ENCODE measurements at regions not wholly inside any gene's neighbourhood (a gene's known extent, or its start where the extent isn't known, plus 50 kb on each side); places are given as distances from the start of the nearest gene placed in this dataset.
"Not testable (repeated sequence)": the region's sequence is repeated elsewhere in the genome, so short reads cannot be mapped to it uniquely, and the experiment has no call there.

- not testable (repeated sequence) for TF ChIP-seq ESRRG (CRISPR knock-in tag; IDR thresholded peaks at IDR 0.05); SNAI2 (CRISPR knock-in tag; IDR thresholded peaks at IDR 0.05); ZNF565 (CRISPR knock-in tag; conservative IDR thresholded peaks at IDR 0.05; ENCODE audit: low read depth); GLIS3 (CRISPR knock-in tag; IDR thresholded peaks at IDR 0.05); ZFP3 (CRISPR knock-in tag; IDR thresholded peaks at IDR 0.05); PATZ1 (CRISPR knock-in tag; IDR thresholded peaks at IDR 0.05; ENCODE audit: borderline replicate concordance); ARNTL (CRISPR knock-in tag; IDR thresholded peaks at IDR 0.05; ENCODE audit: borderline replicate concordance, low read depth); RARB (CRISPR knock-in tag; IDR thresholded peaks at IDR 0.05); ZC3H10 (CRISPR knock-in tag; IDR thresholded peaks at IDR 0.05); BACH2 (CRISPR knock-in tag; IDR thresholded peaks at IDR 0.05; ENCODE audit: borderline replicate concordance); ISL1 (CRISPR knock-in tag; IDR thresholded peaks at IDR 0.05); ZNF8 (CRISPR knock-in tag; IDR thresholded peaks at IDR 0.05); TSHZ2 (CRISPR knock-in tag; IDR thresholded peaks at IDR 0.05); CREB5 (CRISPR knock-in tag; IDR thresholded peaks at IDR 0.05; ENCODE audit: low read depth)
These were observed 54.3 kb upstream of the BICDL1 start for GRCh38 chr12:119934780-119935179.

Measured in SK-N-SH treated with all-trans-retinoic acid at 6 μM for 48 hours (cell line).